ENCODE measurements at regions not wholly inside any gene's neighbourhood (a gene's known extent, or its start where the extent isn't known, plus 50 kb on each side); places are given as distances from the start of the nearest gene placed in this dataset.

DNA sequence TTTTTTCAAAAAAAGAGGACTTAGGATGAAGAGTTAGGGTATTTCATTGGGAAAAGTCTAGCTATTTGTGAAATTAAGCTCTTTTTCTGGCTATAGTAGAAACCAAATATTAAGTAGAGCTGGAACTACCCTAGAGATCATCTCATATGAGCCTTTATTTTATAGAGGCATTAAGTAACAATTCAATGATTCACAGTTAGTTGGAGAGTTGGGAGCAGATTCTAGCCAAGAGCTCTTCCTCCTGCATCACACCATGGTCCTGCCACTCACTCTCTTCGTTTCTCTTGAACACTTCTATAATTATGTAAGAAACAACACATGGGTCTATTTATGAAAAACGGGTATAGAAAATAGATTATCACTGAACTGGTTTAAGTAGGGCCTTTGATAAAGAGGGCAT, 76.1 kb upstream of the ANK3 start:
- DNase-seq: no peak

DNA sequence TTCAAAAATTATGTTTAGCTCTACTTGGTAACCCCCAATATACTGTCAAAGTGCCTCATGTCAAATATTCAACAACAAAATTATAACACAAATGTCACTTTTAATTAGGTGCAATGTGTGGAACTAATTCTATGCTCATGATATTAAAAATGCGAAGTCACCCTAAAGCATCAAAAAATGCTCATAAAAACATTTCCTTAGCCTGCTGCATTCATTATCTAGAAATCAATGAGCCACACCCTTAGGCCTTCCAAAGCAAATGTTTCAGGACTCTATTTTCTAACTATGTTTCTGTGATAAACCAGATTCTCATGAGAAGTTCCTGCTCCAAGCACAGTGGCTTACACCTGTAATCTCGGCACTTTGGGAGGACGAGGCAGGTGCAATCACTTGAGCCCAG, 75.0 kb upstream of the ANK3 start:
- no peak for DNase-seq

DNA sequence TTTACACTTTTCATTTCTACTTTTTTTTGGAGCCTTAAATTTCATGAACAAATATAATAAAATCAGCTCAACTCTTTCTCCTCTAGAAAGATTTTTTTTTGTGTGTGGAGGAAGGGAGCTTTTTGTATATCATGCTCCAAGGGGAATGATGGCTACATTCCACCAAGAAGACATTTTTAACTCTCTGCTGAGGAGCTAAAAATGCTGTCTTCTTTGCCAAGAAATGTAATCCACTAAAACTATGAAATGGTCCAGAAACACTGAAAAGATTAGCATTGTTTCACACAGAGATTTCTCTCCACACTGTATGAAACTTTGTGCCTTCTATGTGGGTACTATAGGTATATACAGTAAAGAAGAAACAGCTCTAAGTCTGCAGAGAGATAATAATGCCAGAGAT, 74.1 kb upstream of the ANK3 start:
- no peak for DNase-seq

DNA sequence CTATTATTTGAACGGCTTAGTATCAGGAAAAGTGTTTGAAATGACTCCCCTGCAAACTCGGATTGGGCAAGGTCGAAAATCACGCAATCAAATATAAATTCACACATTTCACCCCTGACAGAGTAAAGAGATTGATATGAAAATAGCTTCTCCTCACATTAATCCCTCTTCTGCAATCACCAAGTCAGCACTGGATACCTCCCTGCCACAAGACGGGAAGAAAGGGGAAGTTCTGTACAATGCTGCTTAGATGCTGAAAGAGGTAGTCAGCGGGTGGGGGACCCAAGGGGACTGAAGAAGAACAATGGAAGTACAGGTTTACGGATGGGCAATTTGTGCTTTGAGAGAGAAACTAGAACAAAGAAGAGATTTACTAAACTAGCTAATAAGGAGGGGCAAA, 72.0 kb upstream of the ANK3 start:
- DNase-seq: no peak

DNA sequence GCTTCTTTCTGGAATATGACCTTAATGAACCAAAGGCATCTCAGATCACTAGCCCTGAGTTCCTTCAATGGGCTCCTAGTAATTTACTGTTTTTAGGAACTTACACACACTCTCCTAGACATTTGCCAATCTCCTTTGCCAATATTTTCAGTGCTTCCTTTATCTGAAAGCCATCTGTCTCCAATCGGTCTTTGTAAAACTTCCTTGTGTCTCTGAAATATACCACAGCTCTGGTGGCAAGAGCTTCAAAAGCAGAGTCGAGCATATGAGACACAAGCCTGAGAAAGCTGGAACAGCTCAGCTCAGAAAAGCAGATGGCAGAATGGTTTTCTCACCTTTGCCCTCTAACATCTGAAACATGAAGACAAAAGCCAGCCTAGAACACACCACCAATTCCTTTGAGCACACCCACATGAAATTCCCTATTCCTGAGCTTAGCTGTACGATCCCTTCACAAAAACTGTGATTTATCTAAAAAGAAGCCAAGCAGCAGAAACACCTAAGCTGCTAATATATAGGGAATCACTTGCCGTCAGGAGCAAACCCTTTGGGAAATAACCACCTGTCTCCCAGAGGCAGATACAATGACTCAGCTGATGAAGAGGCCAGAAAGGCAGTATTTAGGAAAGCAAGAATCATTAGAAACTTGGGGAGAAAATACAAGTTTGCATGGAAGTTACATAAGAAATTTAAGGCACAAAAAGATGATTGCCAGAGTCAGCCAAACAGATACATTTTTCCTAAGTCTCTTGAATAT, 70.2 kb upstream of the ANK3 start:
- no peak for DNase-seq

- DNase-seq: no peak
These were observed 66.4 kb upstream of the ANK3 start for GRCh38 chr10:60456053-60456452.

DNA sequence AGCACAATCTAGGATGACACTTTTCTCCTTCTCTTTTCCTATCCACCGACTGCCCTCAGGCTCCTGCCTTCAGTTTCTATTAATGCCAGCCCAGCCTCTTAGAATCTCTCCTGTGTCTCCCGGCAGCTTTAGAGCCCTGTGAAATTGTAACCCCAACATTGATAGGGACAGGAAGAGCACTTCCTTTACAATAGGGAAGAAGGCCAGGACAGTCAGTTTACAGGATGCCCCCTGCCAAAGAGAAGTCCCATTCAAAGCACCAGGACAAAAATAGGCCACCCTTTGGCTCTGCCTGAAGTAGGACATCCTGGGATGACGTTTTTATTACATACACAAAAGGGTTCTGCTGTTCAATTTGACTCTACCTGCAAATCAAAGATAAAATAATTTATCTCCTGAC, 64.7 kb upstream of the ANK3 start:
- no peak for DNase-seq

DNA sequence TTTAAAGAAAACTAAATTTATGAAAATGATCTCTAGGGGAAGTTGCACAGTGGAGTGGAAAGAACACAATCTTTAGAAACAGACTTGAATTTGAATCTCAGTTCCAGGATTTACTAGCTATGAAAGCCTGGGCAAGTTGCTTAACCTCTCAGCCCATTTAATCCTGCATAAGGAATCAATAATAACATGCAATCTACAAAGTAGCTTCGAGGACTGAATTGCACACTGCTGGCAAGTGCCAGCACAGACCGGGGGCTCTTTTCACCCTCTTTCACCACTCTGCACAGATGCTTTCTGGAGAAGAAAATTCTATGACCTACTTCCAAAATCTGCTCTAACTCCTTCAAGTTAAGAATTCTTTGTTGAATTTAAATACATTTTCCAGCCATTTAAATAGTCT, 63.4 kb upstream of the ANK3 start:
- no peak for DNase-seq

GRCh38 chr10:60450291-60450690, 60.6 kb upstream of the ANK3 start:
- DNase-seq: no peak

DNA sequence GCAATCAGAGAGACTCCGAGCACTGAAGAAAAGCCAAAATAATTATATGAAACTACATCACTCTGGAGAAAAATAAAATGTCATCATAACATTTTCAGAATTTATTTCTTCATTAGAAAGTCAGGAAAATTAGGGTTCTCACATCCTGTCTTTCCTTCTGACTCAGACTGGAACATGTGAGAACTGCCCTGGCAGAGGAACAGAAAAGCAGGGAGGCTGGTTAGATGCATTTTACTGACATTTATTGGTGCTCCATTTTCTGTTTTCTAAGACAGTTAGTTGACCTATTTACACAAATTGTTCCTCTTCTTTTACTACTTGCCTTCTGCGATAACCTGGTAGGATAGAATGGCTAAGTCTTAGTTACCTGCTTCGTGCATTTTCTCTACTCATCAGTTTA, 58.6 kb upstream of the ANK3 start:
- DNase-seq: no peak

GRCh38 chr10:60446851-60447250, 57.2 kb upstream of the ANK3 start:
- DNase-seq: no peak

GRCh38 chr10:60446070-60446833, 56.6 kb upstream of the ANK3 start:
- DNase-seq: no peak

DNA sequence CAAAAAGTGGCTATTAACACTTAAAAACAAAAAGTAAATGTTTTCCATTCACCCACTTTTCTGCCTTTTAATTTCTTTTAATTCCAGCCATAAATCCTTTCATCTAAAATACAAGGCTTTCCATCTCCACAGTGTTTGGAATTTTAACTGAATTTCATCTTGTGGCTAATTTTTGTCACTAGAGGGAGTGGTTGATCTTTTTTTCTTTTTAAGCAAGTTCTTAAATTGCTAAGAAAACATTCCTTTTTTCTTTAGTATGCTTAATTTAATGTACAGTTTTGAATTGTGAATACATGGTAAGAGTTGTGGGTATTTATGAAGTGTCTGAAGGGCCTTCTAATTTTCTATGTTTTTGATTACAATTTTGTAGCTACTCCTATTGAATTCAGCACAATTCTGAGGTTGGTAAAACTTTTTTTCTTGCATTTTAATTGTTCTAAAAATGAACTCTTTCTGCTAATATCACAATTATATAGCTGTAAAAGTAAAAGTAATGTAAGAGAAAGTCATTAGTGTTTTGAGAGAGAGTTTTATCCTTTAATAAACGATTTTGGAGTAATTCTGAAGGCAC, 54.9 kb upstream of the ANK3 start:
- no peak for DNase-seq

DNA sequence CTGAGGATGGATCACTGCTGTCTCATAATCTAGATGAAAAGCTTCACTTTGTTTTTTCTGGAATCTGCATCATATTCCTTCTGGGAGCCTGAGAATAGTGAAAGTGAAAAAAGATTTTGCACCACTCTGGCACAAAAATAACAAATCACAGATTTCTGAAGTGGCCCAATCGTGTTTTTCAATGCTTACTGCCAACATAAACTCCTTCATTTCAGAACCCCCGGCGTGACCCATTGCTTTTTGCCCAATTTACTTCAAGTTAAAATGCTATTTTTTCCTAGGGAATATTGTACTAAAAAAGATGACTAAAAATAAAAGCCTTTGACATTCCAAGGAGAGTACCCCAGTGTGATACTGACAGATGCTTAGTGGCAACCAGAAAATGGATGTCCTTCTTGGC, 53.7 kb upstream of the ANK3 start:
- DNase-seq: no peak

DNA sequence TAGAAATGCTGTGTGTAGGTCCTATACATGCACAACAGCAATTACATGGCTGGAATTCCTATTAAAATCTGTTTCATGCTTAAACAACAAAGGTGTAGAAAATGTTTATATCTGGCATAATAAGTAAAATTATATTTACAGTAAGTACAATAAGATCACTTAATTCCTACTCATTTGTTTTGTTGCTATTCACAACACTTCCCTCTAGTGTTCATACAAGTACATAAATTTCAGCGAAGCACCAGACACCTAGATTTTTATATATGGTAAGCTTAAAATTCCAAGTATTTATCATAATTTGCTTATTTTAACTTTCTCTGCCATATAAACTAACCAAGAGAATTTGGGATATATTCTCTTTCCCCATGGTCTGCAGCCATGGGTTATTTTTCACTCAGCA, 51.8 kb upstream of the ANK3 start:
- no peak for DNase-seq

- DNase-seq: no peak
These were observed 50.0 kb upstream of the ANK3 start for GRCh38 chr10:60439641-60440040.
